ENCODE measurements at regions not wholly inside any gene's neighbourhood (a gene's known extent, or its start where the extent isn't known, plus 50 kb on each side); places are given as distances from the start of the nearest gene placed in this dataset.

DNA sequence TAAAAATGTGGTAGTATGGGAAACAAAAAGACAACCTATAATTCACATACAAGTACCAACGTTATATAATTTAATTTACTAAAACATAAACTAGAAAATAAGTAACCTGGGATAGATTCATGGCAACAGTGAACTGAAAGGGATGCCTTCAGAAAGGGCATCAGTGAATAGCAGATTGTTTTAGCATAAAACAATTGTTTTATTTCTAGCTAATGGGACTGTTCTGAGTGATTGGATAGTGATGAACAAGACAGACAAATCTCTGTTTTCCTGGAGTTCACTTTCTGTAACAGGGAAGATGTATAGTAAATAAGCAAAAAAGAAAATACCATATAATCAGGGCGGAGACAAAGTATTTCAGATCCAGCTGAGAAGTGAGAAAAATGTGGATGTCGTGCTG is 379.1 kb upstream of the SPOCK3 start:
- H3K4me2 ChIP-seq (ENCODE audit: control insufficient read depth, insufficient read depth): no peak overlapping the region
- no peaks in the 10 kb centered on the region for H3K36me3 ChIP-seq (ENCODE audit: control insufficient read depth in 2 of 2, insufficient read depth in 2 of 2, low read length in 1 of 2)
- H3K4me1 ChIP-seq (ENCODE audit: control insufficient read depth, insufficient read depth, low read length): no peaks in the 10 kb centered on the region
- H3K27ac ChIP-seq (ENCODE audit: control insufficient read depth, insufficient read depth): no peak overlapping the region
- DNase-seq (ENCODE audit: low read depth, low spot score): no peak
- 0% methylated on average over 3 of the region's 3 CpGs for WGBS (ENCODE audit: insufficient coverage, insufficient replicate concordance, low lambda C conversion rate, missing lambda C conversion rate)
- RAD21 ChIA-PET (ENCODE audit: unreplicated experiment): no interaction called here
- in situ Hi-C loops (cut with MboI) (no loop called here), intact Hi-C loops (cut with micrococcal nuclease; ENCODE audit: unreplicated experiment) (no loop called here)
- H3K4me3 ChIP-seq: no peak overlapping the region
- CTCF ChIA-PET: no interaction called here
- H3K9ac ChIP-seq (ENCODE audit: control insufficient read depth, insufficient read depth, low read length): no peak overlapping the region
- no TSS peak for BruUV-seq (replicated peaks)
- no peaks in the 10 kb centered on the region for H3K9me3 ChIP-seq (replicated peaks; ENCODE audit: control insufficient read depth, insufficient read depth, low read length)
- POLR2A ChIA-PET: no interaction called here
- H4K20me1 ChIP-seq (ENCODE audit: control insufficient read depth, insufficient read depth): no peaks in the 10 kb centered on the region
- SMC1A ChIA-PET (ENCODE audit: uncharacterized antibody, unreplicated experiment): no interaction called here
- no peaks in the 10 kb centered on the region for H3K79me2 ChIP-seq (ENCODE audit: control insufficient read depth, insufficient read depth, low read length)
- FAIRE-seq: no peak
- TF ChIP-seq HDGF (IDR thresholded peaks at IDR 0.05) (no peak), DPF2 (IDR thresholded peaks at IDR 0.05) (no peak), SRF (IDR thresholded peaks at IDR 0.05; ENCODE audit: low read depth in 2 of 2, low read length in 2 of 2) (no peak), SUPT20H (IDR thresholded peaks at IDR 0.05; ENCODE audit: borderline replicate concordance, control insufficient read depth, low read depth, low read length) (no peak), CTCF (IDR thresholded peaks at IDR 0.05 in 2 of 3, conservative IDR thresholded peaks at IDR 0.05 in 1 of 3; ENCODE audit: control insufficient read depth in 2 of 3, extremely low read depth in 1 of 3, insufficient read depth in 1 of 3, low read depth in 3 of 3, low read length in 3 of 3) (no peak), BMI1 (IDR thresholded peaks at IDR 0.05; ENCODE audit: borderline replicate concordance) (no peak), HDAC6 (IDR thresholded peaks at IDR 0.05; ENCODE audit: unreplicated experiment) (no peak), STAT1 (conservative IDR thresholded peaks at IDR 0.05) (no peak)
- TF ChIP-seq, protein P1, sequence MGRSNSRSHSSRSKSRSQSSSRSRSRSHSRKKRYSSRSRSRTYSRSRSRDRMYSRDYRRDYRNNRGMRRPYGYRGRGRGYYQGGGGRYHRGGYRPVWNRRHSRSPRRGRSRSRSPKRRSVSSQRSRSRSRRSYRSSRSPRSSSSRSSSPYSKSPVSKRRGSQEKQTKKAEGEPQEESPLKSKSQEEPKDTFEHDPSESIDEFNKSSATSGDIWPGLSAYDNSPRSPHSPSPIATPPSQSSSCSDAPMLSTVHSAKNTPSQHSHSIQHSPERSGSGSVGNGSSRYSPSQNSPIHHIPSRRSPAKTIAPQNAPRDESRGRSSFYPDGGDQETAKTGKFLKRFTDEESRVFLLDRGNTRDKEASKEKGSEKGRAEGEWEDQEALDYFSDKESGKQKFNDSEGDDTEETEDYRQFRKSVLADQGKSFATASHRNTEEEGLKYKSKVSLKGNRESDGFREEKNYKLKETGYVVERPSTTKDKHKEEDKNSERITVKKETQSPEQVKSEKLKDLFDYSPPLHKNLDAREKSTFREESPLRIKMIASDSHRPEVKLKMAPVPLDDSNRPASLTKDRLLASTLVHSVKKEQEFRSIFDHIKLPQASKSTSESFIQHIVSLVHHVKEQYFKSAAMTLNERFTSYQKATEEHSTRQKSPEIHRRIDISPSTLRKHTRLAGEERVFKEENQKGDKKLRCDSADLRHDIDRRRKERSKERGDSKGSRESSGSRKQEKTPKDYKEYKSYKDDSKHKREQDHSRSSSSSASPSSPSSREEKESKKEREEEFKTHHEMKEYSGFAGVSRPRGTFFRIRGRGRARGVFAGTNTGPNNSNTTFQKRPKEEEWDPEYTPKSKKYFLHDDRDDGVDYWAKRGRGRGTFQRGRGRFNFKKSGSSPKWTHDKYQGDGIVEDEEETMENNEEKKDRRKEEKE (IDR thresholded peaks at IDR 0.05): no peak
- H2AFZ ChIP-seq (ENCODE audit: control insufficient read depth, low read depth, low read length): no peak overlapping the region
- no peak for ATAC-seq
- no peaks in the 10 kb centered on the region for H3K27me3 ChIP-seq (replicated peaks in 1 of 2; ENCODE audit: control insufficient read depth in 2 of 2, insufficient read depth in 2 of 2, low read length in 1 of 2)

Data from GM12878 (cell line).